NCI-H2029 treated with DMSO at 0.1 percent for 48 hours (cell line): ENCODE measurements at regions not wholly inside any gene's neighbourhood (a gene's known extent, or its start where the extent isn't known, plus 50 kb on each side); places are given as distances from the start of the nearest gene placed in this dataset.
"Not testable (repeated sequence)": the region's sequence is repeated elsewhere in the genome, so short reads cannot be mapped to it uniquely, and the experiment has no call there.

Source experiments
- DNase-seq: peaks from one replicate; lab custom pipeline; 2025; lab: John Stamatoyannopoulos, UW

DNA sequence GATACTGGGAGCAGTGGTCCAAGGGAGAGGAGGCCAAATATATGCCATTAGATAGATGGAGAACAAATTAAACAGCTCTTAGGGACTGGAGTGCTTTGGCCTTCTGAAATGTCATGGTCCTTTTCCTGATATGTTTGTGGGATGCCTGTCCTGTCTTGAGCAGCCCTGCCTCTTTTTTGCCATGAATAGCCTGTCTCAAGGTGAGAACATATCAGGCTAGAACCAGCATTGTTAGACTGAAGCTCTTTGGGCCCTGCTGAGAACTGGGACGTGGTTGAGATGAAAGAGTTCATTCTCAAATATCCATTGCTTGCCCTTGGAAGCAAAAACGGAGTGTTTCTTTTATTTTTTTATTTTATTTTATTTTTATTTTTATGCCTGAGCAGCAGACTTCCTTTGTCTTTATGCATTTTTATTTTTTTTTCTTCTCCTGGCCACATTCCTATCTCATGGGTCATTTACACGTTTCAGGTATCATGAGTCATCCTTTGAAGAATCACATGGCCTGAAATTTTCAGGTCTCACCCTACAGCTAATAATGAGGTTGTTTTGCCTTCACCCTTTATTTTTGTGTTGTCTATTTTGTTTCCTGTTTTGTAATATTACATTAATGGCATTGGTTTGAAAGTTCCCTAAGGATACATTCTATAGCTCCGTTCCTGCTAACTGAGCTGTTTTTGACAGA is 371.4 kb downstream of the PSAT1 start:
- DNase-seq = no peak

DNA sequence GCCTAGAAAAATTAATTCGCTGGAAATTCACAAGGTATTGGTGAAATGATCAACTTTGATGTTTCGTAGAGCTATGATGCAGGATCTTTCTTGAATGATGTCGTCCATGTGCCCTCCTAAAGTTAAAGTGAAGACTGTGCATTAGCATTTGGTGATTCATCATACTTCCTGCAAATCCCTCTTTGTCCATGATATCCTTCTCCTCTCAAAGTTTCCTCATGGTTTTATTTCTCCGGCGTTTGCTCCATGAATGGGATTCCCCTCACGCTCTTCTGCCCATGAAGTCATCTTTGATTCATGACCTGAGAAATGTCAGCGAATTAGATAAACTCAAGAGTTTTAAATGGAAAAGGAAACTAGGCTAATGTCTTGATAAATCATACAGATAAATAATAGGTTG is 372.7 kb downstream of the PSAT1 start:
- DNase-seq = no peak

DNA sequence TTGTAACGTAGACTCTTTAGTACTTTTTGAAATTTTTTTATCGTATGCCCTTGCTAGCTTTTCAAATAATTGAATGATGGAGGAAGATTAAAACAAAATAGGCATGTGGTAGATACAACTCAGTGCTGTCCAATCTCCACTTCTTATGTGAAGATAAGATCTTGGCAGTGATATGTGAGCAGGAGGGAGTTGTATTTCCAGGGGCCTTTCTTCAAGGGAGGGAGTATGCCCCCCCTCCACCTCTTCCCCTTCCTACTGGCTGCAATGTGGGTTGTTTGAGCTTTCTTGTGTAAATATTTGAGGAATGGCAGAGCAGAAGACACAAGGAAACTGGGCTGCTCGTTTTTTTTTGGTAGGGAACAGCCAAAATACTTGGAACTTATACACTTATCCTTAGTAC is 374.9 kb downstream of the PSAT1 start:
- DNase-seq = no peak

DNA sequence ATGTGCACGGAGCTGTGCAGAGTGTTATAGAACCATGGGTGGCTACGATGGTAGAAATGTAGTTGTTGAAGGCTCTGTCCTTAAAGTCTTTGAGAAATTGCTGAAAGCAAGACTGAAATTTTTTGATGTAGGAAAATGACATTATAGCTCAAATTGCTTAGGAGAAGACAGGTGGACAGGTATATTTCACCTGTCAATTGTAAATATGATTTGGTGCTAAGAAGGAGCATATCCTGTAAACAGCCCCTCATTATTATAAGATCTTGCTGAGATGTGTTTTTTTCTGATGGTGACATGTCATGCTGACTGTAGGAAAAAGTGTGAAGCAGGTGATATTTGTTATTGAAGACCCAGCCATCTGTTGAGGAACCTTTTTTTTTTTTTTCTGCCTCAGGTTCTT is 377.9 kb downstream of the PSAT1 start:
- no peak for DNase-seq

DNA sequence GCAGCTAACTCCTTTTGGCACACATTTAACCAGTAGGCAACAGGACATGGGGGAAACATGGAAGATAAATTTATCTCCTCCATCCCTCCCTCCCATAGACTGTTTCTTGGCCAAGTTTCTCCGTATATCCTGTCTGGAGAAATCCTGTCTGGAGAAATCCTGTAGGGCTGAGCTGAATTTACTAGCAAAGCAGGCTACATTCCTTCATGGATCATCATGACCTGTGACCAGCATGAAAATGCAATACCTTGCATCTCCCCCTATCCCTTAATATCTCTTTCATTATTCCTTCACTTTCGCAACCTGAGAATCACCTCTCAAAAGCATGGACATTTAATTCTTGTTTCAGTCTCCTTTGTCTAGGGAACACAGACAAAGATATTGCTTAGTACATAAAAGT is 379.1 kb downstream of the PSAT1 start:
- DNase-seq = no peak

DNA sequence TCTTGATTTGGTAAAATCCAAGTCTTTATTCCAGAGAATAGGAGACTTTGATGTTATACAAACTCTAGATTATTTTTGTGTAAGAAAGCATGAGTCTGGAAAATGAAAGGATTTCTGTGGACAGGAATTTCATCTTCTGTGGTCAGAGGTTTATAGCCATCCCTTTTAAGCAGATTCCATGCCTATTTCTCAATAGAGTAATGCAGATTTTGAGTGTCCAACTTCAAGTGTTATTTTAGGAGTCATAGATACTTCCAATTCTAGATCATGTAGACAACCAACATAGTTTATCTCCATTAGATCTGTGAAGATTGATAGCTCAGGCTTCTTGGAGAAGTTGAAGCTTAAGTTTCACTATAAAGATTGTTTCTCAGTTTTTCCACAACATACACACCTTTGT is 379.7 kb downstream of the PSAT1 start:
- no peak for DNase-seq

DNA sequence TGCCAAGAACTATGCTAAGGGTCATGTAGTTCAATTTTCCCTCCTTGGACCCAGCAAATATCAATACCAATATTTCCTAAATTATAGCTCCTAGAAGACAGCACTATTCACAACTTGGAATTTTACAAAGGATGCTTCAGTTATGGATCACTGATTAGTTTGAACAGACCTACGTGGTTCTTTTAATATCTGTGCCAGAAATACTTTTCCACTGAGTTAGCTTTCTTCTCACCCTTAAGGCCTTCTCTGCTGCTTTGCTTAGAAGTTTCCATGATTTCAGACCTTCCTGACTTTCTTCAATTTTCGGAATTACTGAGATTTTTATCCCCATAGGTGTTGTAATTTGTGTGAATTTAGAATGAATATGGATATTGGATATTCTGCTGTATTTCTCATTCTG is 380.4 kb downstream of the PSAT1 start:
- no peak for DNase-seq

DNA sequence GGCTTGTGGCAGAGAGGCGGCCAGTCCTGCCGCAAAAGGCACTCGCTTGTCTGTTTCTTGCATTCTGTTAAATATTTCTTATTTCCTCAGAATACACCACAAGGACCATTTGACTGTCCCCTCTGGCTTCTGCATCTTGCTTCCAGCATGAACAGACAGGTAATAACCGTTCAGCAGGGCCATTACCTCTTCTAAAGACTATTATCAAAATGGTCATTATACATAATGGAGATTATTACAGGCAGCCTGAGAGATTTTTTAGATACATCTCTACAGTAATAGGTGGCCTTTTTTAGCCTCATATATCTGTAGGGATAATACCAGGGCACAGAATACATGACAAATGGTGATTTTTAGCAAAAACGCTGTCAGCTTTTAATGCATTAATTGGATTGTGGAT is 382.0 kb downstream of the PSAT1 start:
- no peak for DNase-seq

DNA sequence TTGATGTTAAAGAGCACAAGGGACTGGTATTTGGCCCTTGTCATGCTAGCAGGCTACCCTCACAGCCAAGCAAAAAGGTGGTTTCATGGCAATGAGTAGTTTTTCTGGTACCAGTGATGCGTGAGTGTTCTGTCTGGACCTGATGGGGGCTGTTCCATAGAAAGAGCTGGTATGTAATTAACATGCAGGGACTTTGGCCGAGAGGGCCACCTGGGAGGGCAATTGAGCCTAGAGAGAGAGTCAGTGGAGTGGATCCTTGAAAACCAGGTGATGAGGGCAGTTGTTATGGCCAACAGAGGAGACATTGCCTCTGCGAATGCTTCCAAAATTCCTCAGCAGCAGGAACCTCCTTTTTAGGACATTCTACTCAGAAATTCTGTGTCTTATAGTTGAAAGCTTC is 383.3 kb downstream of the PSAT1 start:
- DNase-seq = no peak

DNA sequence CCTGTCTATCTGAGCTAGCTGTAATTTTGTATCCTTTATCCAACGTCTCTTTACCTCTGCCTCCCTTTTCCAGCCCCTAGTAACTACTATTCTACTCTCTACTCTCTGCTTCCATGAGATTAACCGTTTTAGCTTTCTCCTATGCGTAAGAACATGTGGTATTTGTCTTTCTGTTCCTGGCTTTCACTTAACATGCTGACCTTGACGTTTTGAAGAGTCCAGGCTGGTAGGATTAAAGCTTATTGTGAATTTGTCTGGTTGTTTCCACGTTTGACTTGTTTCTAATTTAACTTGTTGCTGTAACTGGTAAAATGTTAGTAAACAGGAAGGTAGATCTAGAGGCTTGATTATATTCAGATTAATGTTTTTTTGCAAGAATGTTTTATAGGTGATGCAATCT is 385.3 kb downstream of the PSAT1 start:
- DNase-seq = no peak

DNA sequence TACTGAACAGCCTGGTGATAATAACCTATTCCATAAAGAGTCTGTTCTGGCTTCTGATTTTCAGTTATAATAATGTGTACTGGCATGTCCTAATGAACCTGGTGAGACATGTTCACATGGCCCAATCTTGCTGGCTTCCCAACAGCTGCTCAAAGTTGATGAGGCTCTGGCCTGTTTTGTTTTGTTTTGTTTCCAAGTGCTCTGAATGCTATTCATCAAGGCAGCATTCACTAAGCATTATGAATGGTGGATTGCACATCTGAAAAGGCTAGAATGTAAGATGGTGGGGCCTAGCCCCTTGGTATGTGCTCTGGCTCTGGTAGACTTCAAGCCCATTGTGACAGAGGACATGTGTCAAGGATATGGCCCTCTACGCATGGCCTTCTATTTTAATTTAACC is 388.5 kb downstream of the PSAT1 start:
- DNase-seq = no peak

DNA sequence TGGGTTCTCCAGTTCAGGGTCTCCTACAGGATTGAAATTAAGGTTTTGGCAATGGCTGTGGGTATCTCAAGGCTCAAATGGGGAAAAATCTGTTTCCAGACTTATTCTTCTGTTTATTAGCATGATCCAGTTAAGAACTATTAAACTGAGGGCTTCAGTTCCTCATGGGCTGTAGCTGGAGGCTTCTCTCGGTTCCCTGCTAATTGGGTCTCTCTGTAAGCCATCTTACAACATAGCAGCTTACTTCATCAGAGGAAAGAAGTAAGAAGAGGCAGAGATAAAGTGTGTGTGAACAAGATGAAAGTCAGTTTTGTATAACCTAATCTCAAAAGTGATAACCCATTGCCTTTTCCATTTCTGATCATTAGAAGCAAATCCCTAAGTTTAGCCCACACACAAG is 391.9 kb downstream of the PSAT1 start:
- DNase-seq = no peak

DNA sequence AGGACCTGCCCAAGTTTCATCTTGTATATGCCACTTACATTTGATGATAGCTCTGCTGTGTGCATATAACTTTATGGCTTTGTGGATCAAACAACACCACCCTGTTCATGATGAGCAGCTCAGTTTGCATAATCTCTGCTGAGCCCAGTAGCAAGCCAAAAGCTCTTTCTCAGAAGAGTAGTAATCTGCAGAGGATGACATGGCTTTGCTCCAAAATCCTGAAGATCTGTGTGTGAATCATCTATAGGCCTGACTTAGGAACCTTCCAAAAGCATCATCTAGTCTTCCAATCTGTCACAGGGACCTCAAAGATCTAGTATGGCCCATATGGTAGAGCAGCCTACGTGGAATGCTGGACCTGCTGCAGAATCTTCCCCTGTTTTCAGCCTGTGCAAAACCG is 394.6 kb downstream of the PSAT1 start:
- DNase-seq = no peak

DNA sequence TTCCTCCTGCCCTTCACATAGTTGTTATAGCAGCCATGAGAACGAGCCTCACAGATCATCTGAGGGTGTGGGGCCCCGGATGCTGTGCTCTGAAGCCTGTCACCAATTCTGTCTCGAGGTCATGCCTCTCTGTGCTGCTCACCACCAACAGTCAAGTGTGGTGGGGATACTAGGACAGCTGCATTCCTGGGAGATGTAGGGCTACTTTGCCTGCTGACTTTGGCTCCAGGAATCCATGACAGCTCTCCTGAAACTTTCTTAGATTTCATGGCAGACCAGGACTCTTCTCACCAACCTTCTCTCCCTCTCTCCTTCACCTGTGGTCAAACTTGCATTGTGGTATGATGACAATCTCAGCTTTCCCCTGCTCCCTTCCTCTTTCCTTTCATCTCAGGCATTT is 395.9 kb downstream of the PSAT1 start:
- no peak for DNase-seq

DNA sequence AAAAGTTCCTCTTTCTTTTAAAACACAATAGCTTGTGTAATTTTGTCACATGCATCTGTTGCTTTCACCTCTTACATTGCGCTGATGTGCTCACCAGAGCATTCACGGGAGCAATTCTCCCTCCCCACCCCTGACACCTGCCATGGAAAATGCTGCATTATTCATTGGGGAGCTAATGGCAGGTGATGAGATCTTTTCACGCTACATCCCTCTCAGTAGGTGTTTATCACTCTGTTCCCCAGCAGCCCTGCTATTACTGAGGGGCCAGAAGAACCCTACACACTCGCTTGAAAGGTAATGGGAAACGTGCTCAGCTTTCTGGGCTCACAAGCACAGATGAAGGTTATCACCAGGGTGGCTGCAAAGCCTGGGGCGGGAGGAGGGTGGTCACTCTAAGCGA is 398.0 kb downstream of the PSAT1 start:
- DNase-seq = no peak

DNA sequence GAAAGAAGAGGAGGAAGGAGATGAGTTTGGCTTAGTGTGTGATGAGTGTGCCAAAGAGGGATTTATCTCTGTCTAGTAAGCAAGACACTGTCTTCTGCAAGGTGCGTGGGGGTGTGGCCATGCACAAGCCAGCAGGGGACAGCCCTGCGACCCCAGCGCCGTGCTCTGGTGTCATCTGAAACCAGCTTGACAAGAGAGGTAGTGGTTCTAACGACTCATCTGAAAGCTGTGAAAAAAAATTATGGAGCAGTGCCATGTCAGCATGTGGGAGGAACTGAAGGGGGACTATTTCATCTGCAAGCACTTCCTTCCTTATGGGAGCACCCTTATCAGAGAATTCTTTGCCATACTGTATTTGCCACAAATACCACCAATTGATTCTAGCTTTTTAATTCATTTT is 398.6 kb downstream of the PSAT1 start:
- DNase-seq = peak; percentile 32

DNA sequence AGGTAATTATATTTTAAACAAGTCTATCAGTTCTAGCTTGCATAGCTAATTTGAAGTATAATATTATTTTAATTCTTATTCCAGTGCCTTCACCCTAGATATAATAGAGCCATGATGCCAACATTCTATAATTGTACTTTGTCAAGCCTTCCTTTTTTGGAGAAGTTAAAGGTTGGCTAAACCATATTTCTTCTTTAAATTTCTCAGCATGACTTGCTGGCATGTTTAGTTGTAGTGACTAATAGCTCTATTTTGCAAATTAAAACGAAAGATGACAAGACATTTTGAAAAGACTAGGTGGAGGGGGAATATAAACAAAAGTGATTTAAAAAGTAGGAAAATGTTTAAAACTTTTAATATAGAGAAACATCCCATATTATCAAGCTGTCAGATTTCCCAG is 400.7 kb downstream of the PSAT1 start:
- no peak for DNase-seq

DNA sequence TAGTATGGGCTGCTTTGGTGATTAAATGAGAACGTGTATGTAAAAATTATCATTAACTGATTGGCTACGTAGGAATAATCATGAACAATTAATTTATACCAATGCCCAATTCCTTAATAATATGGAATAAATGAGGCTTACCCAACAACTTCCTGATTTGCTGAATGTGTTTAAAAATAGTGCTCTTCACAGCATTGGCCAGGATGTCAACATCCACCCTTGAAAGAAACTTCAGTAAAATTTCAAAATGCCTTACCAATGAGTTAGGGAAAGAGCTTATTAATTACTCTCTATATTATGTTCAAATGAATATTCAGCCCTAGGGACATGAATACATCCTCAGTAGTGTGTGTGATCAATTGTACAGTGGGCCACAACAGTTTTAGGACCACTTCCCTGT is 401.4 kb downstream of the PSAT1 start:
- DNase-seq = no peak

DNA sequence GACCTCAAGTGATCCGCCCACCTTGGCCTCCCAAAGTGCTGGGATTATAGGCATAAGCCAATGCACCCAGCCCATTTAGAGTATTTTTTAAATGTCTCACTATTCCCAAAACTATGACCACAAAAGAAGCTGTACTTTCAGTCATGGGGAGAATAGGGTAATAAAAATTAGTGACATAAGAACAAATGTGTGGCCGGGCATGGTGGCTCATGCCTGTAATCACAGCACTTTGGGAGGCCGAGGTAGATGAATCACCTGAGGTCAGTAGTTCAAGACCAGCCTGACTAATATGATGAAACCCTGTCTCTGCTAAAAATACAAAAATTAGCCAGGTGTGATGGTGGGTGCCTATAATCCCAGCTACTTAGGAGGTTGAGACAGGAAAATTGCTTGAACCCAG is 402.3 kb downstream of the PSAT1 start:
- DNase-seq = not testable (repeated sequence)

DNA sequence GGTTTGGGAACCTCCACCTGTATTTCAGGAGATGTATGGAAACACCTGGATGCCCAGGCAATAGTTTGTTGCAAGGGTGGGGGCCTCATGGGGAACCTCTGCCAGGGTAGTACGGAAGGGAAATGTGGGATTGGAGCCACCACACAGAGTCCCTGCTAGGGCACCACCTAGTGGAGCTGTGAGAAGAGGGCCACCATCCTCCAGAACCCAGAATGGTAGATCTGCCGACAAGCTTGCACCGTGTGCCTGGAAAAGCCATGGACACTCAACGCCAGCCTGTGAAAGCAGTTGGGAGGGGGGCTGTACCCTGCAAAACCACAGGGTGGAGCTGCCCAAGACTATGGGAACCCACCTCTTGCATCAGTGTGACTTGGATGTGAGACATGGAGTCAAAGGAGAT is 407.2 kb downstream of the PSAT1 start:
- not testable (repeated sequence) for DNase-seq

DNA sequence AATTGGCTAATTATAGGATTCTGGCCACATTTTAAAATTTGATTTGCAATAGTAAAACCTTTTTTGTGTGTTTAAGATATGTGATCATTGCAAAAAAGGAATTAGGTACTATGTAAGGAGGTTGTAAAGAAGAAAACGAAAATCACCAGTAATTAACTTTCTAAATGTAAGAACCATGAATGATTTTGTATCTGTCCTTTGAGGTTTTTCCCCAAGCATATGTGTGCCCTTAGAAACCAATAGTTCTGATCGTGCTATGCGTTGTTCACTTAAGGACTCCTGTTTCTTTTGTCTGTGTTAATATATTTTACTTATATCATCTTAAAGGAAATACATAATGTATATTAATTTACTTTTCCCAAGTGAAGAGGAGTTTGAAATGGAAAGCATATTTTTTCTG is 410.2 kb downstream of the PSAT1 start:
- no peak for DNase-seq

DNA sequence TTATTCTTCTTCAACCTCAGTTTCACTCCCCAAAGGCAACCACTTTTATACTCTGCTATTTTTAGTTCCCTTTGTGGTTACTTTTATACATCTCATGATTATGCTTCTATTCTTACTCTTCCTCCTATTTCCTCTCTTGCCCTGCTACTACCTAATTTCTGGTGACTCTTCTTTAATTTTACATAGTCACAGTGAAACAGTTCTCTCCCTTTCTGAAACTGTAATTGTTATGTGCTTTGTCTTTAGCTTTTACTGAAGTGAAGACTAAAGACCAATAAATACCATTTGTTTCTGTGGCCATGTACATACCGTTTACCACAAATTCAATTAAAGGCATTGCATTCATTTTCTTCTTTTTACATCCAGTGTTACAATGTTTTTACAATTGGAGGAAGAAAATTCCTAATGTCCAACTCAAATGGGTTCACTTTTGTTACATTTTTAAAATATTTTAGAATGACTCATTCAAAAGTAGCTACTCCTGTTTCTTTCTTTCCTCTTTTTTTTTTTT is 410.6 kb downstream of the PSAT1 start:
- no peak for DNase-seq

DNA sequence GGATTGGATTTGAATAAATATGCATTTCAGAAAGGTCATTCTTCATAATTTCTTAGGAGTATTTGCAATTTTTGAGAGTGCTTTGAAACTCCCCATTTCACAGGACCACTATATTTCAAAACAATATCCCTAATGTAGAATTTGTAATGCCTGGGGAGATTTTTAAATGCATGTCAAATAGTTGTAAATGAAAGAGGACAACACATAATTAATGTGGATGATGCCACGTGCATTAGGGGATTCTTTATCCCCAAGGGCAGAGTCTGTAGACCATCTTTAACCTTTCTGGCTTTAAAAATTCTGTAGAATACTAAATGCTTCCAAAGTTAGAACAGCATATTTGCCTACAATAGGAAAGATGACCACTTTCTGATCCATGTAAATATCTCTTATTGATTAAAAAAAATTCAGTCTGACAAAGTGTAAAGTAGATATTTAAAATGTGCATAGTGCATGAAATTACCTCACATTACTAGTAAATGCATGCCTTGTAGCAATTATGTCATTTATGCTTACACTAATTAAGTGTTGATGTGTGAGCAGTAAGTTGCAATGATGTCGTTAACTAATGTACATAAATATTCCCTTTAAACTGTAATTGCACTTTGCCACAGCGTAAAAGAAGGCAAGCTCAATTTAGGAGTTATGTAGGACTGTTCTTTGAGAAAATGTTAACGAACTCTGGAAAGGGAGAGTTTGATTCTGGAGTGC is 416.1 kb downstream of the PSAT1 start:
- DNase-seq = no peak
